D341Med (cell line): ENCODE measurements at regions not wholly inside any gene's neighbourhood (a gene's known extent, or its start where the extent isn't known, plus 50 kb on each side); places are given as distances from the start of the nearest gene placed in this dataset.
"Not testable (repeated sequence)": the region's sequence is repeated elsewhere in the genome, so short reads cannot be mapped to it uniquely, and the experiment has no call there.

Experiments used
- DNase-seq: peaks from one replicate; pipeline ENCODE4 v3.0.0; 2012; ENCODE audit warnings: low spot score

DNA sequence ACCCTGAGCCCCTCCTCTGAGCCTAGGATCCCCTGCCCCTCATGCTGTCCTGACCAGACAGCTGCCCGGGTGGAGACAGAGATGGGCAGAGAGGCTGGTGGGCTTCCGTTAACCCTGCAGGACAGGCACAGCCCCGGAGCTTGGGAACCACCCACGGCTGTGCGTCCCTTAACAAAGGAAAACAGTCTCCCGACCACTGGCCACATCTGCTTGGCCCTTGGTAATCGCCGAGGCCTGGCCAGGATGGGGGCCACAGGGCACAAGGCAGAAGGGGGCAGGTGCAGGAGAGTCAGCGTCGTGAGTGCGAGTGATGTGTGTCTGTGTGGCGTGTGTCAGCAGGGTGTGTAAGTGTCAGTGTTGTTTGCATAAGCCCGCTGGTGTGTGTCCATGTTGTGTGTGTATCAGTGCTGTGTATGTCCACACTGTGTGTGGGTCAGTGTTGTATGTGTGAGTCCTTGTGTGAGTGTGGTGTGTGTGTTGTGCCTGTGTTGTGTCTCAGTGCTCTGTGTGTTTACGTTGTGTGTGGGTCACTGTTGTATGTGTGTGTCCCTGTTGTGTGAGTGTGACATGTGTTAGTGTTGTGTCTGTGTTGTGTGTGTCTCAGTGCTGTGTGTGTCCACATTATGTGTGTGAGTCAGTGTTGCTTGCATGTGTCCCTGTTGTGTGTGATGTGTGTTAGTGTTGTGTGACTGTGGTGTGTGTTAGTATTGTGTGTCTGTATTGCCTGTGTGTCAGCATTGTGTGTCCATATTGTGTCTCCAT lies 369.5 kb downstream of the BRD1 start:
- no peak for DNase-seq

DNA sequence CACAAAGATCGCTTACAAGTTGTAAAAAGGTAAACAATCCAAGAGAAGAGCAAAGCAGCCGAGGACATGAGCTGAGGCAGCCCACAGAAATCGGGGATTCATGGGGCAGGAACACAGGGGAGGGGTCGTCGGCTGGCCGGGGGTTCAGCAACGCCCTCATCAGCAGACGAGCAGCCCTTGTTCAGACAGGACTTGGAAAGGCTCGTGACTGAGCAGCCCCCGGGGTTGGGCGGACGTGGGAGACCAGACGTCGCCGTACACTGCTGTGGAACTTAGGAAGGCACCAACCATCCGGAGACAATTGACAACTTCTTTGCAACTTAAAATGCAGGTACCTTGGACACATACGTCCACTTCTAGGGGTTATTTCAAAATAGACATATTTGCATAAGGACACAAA lies 370.5 kb downstream of the BRD1 start:
- no peak for DNase-seq

DNA sequence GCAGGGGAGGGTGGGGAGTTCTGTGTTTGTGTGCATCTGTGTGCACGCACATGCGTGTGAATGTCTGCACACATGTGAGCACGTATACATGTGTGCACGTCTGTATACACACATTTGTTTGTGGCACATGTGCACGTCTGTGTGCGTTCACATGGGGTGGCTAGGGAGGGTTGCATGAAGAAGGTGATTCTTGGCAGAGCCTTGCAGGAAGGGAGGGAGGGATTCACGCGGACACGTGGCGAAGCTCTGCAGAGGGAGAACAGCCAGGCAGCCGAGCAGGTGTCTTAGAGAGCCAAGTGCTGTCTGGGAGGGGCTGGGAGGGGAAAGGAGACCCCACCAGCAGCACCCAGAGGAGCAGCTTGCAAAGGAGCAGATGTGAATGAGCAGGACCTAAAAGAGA lies 372.1 kb downstream of the BRD1 start:
- no peak for DNase-seq

DNA sequence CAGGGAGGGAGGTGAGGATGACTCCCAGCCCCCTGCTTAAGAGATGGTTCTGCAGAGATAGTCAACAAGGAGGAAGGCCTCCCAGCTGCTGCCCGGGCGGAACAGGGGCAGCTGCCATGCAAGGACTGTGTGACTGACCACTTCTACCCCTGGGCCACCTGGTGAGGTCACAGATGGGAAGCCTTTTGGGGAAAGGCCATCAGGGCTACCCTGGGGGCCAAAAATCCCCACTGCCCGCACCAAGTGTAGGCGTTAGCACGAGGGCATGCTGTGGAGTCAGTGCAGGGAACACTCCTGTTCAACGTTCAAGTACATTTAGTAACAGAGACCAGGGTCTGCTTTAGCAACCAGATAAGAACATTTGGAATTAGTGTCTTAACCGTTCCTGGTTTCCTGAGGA lies 372.9 kb downstream of the BRD1 start:
- no peak for DNase-seq

DNA sequence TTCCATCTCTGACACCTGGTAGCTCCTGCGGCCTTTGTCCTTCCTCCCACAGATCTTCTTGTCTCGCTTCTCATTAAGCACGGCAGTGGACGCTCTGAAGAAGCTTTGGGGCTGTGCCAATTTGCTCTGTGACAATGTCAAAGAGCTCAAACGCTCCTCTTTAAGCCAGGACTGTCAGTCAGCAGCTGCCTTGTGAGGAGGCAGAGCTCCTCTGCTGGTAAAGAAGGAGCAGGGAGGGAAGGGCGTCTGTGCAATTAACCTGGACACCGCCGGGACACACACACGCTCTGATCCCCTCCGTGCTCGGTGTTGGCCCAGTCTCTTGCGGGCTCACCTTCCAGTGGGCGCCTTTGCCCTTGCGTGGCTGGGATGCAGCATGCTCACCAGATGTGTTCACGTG lies 373.9 kb downstream of the BRD1 start:
- DNase-seq = no peak

DNA sequence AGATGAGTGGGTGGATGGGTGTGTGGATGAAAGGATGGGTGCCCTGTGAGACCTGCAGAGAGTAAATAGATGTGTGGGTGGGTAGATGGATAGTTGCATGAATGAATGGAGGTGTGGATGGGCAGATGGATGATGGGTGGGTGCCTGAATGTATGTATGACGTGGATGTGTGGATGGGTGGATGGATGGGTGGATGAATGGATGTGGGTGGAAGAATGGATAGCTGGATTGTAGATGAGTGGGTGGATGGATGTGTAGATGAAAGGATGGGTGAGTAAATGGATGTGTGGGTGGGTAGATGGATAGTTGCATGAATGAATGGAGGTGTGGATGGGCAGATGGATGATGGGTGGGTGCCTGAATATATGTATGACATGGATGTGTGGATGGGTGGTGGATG lies 374.7 kb downstream of the BRD1 start:
- DNase-seq = not testable (repeated sequence)

DNA sequence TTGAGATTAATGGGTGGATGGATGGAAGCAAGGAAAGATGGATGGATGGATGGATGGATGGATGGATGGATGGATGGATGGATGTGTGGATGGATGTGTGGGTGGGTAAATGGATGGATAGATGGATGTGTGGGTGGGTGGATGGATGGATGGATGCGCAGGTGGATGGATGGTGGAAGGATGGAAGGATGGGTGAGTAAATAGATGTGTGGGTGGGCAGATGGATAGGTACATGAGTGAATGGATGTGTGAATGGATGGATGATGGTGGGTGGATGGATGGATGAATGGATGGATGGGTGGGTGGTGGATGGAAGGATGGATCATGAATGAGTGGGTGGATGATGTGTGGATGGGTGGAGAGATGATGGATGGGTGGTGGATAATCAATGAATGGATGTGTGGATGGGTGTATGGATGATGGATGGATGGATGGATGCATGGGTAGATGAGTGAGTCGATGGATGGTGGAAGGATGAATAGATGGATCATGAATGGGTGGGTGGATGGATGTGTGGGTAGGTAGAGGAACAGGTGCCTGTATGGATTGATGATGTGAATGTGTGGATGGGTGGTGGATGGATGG lies 375.2 kb downstream of the BRD1 start:
- no peak for DNase-seq

DNA sequence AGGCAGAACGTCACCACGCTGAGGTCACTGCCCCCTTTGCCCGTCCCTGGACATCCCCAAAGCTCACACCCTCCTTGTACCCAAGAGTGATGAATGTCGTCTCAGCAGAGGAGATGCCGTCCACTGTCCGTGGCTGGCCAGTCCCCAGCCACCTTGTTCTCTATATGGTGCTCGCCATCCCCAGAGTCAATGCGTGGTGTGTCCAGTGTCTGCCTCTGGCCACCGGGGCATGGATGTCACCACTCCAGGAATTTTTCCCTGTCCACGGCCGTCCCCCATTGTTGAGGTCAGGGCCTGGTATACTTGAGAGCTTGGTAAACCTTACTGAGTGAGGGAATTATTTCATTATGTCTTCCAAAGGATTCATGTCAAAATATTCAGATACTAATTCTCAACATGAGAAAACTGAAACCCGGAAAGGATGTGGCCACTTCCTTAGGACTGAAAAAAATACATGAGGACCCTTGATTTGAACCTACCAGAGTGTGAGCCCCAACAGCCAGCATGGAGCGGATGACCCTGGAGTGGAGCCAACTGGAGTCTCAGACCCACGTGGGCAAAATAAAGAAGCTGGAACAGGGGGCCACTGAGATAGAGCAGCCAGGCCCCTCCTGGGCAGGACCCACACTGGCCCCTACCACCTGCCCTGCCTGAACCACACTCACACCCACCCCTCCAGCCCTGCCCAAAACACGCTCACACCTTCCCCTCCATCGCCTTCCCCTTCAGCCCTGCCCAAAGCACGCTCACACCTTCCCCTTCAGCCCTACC lies 376.4 kb downstream of the BRD1 start:
- no peak for DNase-seq

DNA sequence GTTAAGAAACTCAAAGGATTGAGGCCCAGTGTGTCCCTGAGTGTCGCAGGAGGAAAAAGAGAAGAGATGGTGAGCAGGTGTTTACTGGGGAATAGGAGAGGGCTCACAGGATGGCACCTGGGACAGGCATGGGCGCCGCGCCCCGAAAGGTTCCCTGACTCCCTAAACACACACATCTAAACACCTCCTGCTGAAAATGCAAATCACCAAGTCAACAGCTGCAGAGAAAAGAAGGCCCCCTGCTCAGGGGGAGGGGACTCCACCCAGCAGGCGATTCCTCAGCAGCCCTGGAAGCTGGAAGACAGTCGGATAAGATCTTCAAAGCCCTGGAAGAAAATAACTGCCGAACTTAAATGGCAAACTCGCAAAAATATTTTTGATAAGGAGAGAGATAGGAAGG lies 377.2 kb downstream of the BRD1 start:
- no peak for DNase-seq

DNA sequence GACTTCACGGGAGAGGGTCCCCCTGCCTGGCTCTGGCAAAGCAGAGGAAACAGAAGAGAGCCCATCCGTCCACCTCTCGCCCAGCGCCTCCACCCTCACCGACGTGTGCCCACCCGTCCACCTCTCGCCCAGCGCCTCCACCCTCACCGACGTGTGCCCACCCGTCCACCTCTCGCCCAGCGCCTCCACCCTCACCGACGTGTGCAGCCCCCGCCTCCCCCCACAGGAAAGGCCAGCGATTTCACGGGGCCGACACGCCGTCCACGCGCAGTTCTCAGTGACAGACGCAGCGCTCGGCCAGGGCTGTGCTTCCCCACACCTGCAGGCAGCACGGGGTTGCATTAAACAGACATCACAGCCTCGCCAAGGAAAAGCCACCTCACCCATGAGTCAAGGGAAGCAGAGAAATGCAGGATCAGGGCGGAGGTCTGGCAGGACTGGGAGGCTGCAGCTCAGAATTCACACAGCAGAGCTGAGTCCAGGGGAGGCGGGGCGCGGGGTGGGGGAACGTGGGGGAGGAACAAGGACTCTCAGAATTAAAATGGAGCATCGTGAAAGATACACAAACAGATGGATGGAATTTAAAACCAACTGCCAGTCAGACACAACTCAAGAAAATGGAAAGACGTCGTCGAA lies 377.7 kb downstream of the BRD1 start:
- no peak for DNase-seq

DNA sequence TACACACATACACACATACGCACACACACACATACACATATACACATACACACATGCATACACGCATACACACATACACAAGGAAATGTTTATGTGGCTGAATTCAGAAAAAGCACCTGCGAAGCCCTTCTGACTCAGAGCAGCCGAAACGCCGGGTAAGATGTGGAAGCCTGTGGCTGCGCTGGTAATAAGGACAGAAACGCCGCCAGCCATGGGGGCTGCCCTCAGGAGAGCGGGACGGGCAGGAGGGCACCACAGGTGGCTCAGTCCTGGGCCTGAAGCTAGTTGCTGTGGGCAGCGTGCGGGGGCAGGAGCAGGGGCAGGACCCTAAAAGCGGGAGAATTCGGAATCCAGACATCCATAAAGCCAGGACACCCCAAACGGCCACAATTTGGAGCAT lies 378.3 kb downstream of the BRD1 start:
- no peak for DNase-seq

DNA sequence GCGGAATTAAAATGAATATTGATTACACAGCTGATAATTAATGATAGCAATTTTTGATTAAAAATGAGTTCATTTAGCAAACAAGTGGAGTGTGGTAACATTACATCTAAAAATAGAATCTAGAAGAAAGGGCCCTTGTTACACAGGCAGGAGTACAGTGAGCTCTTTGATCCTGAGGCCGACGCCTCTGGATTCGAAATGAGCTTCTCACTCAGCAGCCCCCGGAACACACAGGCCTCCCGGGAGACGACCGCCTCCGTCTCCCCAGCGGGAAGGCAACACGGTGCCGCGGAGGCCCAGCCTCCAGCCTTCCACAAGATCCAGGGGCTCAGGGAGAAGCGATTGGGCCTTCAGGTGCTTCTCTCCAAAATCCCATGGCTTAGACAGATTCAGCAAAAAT lies 379.1 kb downstream of the BRD1 start:
- DNase-seq = no peak

DNA sequence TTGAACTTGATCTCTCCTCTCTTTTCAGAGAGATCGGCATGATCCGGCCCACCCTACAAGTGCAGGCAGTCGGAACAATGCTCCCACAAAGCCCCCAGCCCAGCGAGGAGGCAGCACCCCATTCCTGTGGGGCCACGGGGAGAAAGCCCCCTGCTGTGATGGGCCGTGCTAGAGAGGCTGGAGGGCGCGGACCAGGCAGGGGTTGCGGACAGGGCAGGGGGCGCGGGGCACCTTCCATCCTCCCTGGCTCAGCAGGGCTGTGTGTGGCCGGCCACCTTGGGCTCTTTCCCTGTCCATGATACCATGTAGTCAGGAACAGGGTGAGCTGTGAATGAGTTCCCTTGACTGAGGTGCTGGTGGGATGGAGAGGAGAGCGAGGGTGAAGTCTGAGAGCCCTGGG lies 379.8 kb downstream of the BRD1 start:
- no peak for DNase-seq

DNA sequence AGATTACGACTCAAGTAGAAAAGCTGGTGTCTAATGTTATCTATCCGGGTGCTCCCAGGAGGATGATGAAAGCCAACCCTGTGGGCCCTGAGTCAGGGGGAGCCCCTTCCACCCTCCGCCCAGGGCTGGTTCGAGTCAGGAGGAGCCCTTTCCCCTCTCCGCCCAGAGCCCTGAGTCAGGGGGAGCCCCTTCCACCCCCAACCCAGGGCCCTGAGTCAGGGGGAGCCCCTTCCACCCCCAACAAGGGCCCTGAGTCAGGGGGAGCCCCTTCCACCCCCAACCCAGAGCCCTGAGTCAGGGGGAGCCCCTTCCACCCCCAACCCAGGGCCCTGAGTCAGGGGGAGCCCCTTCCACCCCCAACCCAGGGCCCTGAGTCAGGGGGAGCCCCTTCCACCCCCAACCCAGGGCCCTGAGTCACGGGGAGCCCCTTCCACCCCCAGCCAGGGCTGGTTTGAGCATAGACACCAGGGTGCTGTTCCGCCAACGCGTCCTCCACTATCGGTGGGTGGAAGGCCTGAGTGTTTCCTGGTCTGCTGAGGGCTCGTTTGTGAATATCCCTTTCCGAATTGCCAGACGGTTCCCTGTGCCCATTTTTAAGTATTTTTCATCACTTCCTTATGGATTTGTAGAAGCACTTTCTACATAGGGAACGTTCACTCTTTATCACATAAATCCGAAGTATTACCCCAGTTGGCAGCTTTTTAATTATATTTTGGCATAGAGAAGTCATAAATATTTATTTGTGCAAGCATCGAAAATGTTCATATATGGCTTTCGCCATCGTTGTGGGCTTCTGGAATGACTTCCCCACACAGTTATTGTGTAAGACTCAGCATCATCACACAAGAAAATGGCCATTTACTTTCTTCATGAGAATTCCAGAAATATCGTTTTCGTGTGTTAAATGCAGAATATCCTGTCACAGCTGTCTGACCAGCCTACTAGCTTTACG lies 380.6 kb downstream of the BRD1 start:
- no peak for DNase-seq

DNA sequence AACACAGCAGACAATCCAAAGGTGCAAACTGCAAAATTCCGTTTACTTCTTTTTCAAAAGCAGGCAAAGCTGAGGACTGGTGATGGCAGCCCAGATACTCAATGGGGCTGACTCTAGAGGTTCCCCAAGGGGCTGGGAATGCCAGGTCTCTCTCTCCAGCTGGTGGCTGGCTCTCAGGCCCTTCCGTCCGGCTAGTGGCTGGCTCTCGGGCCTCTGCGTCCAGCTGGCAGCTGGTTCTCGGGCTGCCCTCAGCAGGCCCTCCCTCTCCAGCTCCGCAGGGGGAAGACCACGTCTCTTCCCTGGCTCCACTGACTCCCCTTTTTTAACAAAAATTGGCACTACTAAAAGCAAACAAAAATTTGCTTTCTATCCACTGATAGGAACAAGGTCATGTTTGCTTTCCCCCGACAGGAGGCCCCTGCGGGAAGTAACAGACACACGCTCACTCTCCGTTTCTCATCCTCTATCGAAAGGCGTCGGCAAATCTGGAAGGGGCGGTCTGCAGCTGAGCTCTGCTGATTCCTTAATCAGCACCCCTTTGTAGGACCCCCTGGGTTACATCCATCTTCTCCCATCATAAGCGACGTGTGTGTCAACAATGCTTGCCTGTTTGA lies 381.4 kb downstream of the BRD1 start:
- no peak for DNase-seq

DNA sequence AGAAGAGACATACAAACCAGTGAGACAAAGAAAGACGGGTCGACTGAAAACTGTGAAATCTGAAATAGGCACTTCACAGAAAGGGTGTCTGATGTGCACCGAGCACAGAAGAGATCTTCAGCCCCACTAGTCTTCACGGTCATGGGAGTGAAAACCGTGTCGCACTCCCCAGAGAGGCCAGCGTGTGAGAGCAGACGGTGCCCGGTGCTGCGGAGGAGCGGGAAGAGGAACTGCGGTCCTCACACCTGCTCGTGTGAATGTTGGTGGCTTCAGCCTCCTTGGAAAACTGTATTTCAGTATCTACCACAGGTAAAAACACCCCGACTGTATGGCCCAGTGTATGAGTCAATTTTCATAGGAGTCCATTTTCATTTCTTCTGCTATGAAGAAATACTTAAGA lies 382.9 kb downstream of the BRD1 start:
- no peak for DNase-seq

DNA sequence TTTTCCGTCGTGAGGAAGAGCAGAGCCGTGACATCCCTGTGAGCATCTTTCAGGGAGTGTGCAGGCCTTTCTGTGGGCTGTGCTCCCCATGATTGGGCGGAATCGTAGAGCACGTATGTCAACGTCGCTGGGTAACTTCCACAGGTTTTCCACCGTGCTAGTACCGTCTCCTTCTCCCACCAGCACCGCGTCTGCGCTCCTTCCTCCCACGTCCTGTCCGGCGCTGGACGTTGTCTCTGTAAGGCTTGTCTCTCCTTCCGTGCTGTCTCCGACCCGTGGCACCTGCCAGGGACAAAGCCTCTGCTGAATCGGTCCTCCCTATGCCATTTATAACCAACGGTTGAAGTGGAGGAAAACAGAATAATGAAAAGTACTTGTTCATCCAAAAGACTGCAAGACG lies 386.7 kb downstream of the BRD1 start:
- no peak for DNase-seq

DNA sequence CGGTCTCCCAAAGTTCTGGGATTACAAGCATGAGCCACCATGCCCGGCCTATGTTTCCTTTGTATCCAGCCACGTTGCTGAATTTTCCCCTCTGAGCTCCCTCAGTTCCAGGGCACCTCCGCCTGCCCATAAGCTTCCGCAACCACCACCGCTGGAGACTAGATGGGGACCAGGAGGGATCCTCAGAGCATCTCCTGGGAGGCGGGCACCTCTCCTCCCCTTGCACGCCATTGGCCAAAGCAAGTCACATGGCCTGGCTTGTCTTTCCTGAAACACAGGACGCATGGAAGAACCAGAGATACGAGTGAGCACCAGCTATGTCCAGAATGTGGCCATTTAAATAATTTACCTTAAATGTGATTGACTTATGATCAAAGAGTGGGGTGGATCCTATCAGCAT lies 388.3 kb downstream of the BRD1 start:
- no peak for DNase-seq

DNA sequence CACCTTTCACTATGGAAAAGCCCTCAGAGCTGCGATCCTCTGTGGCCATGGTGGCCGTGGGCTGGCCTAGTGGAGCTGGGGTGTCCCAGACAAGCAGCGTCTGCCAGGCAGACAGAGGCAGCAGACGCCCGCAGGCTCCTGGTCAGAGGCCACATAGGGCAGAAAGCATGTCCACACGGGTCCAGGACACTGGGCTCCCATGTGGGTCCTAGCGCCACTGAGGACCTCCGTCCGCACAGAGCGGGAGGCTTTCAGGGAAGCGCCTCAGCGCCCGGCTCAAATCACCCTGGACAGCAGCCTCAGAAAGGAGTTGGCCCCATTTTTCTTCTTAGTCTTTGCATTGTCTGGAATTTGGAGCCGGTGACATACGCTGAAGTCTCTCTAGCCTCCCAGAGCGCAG lies 389.7 kb downstream of the BRD1 start:
- no peak for DNase-seq

DNA sequence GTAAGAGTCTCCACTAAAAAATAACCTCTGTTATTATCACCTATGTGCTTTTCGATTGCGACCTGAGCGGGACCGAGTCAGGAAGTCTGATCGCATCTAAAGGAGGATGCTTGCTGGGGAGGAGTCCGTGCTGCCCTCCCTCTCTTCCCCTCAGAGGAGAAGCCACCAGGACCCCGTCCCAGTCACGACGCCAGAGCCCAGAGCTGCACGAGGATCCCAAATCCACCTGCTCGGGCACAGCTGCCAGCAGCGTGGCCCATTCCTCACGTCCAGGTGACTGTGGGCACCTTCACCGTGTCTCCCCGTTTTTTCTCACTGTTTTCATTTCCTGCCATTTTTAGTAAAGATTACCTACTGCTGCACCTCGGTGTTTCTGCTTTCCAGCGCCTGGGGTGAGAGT lies 390.3 kb downstream of the BRD1 start:
- DNase-seq = no peak

DNA sequence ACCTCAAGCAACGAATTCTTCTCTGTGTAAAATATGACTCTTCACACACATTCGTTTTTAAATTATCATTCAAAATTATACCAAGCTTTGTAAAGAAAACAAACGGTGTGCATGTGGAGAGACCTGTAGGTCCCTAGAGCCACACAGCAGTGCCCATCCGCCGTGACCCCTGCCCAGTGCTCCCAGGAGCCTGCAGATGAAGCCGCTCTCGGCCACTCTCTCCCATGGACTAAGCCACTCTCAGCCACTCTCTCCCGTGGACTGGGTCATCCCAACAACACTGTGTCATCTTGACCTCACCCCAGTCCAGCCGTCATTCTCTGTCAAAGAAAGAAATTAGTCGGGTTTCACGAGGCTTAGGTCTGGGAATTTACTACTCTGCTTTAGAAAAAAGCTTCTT lies 391.6 kb downstream of the BRD1 start:
- DNase-seq = no peak
